Keratinocyte (primary cell): ENCODE measurements at regions not wholly inside any gene's neighbourhood (a gene's known extent, or its start where the extent isn't known, plus 50 kb on each side); places are given as distances from the start of the nearest gene placed in this dataset.

ENCODE experiments used
- DNase-seq: peaks from one replicate; pipeline ENCODE4 v3.0.0-alpha.2; 2011; ENCODE audit warnings: low read depth, missing footprints, low spot score
- FAIRE-seq: peaks from 2 replicates; lab custom pipeline; 2011; peaks lifted over from hg19 to GRCh38; lab: Jason Lieb, UNC
- H2AFZ ChIP-seq: 2 replicates; pipeline ENCODE4 v1.6.0; 2012; ENCODE audit warnings: low read length, control low read depth, inconsistent platforms; ENCODE audit not compliant: control insufficient read depth
- H3K27ac ChIP-seq: 2 replicates; pipeline ENCODE4 v1.5.1; 2011; ENCODE audit warnings: low read length; ENCODE audit not compliant: control insufficient read depth, insufficient read depth
- H3K27me3 ChIP-seq: 3 replicates; pipeline ENCODE4 v1.6.0; 2011; ENCODE audit warnings: low read length; ENCODE audit not compliant: control insufficient read depth, insufficient read depth; ENCODE audit errors: extremely low read depth
- H3K36me3 ChIP-seq, 2 experiments: 2 replicates in 1 of 2; 3 replicates in 1 of 2; pipeline ENCODE4 v1.5.1; 2011; ENCODE audit warnings: low read length in 2 of 2, mild to moderate bottlenecking in 1 of 2; ENCODE audit not compliant: control insufficient read depth in 2 of 2, insufficient read depth in 2 of 2; ENCODE audit errors: extremely low read depth in 1 of 2
- H3K4me1 ChIP-seq: 3 replicates; pipeline ENCODE4 v1.5.1; 2011; ENCODE audit warnings: low read length; ENCODE audit not compliant: control insufficient read depth, insufficient read depth; ENCODE audit errors: extremely low read depth
- H3K4me2 ChIP-seq: 3 replicates; pipeline ENCODE4 v1.6.0; 2011; ENCODE audit warnings: low read depth, low read length; ENCODE audit not compliant: control insufficient read depth, insufficient read depth; ENCODE audit errors: extremely low read depth
- H3K4me3 ChIP-seq, 3 experiments: fragments of 200-600 bp in 1 of 3; sonication (generic) in 1 of 3; 2 replicates in 2 of 3; 3 replicates in 1 of 3; pipeline ENCODE4 v1.5.1; 2011 to 2016; ENCODE audit warnings: low read length in 3 of 3, mild to moderate bottlenecking in 3 of 3, control low read depth in 2 of 3, inconsistent platforms in 1 of 3, low read depth in 1 of 3, mixed read lengths in 1 of 3, mixed run types in 1 of 3, moderate library complexity in 1 of 3; ENCODE audit not compliant: control insufficient read depth in 2 of 3, insufficient read depth in 2 of 3; ENCODE audit errors: extremely low read depth in 1 of 3
- H3K79me2 ChIP-seq: 2 replicates; pipeline ENCODE4 v1.6.0; 2012; ENCODE audit warnings: low read length; ENCODE audit not compliant: control insufficient read depth, insufficient read depth
- H3K9ac ChIP-seq: 3 replicates; pipeline ENCODE4 v1.6.0; 2011; ENCODE audit warnings: low read length; ENCODE audit not compliant: control insufficient read depth, insufficient read depth; ENCODE audit errors: extremely low read depth
- H3K9me1 ChIP-seq: 3 replicates; pipeline ENCODE4 v1.6.0; 2011; ENCODE audit warnings: low read length; ENCODE audit not compliant: control insufficient read depth, insufficient read depth; ENCODE audit errors: extremely low read depth
- H3K9me3 ChIP-seq: 2 replicates; pipeline ENCODE4 v1.5.1; 2012; ENCODE audit warnings: low read depth, low read length; ENCODE audit not compliant: control insufficient read depth
- H4K20me1 ChIP-seq: 3 replicates; pipeline ENCODE4 v1.6.0; 2011; ENCODE audit warnings: low read length; ENCODE audit not compliant: control insufficient read depth, insufficient read depth; ENCODE audit errors: extremely low read depth
- EZH2 ChIP-seq: IDR thresholded peaks from one replicate; pipeline ENCODE4 v1.6.1; 2012; ENCODE audit warnings: inconsistent platforms, mild to moderate bottlenecking, low read length, moderate library complexity
- dilution Hi-C: fragments of 300-500 bp; cut with MboI; formaldehyde crosslinking; loops from one replicate; pipeline ENCODE4 v1.7.0; 2020; ENCODE audit warnings: low sequenced_read_pairs; ENCODE audit not compliant: extremely low pct_ligation_motif_present
- TF ChIP-seq, protein P1 (sequence below), 3 experiments: IDR thresholded peaks in 1 of 3; conservative IDR thresholded peaks in 1 of 3; optimal IDR thresholded peaks in 1 of 3; 2 replicates in 2 of 3; 3 replicates in 1 of 3; pipeline versions ENCODE3 to v1.5.1; 2011; ENCODE audit warnings: low read length in 3 of 3, mild to moderate bottlenecking in 3 of 3, moderate library complexity in 2 of 3, control low read depth in 1 of 3, inconsistent platforms in 1 of 3; ENCODE audit not compliant: insufficient read depth in 2 of 3; ENCODE audit errors: extremely low read depth in 1 of 3

DNA sequence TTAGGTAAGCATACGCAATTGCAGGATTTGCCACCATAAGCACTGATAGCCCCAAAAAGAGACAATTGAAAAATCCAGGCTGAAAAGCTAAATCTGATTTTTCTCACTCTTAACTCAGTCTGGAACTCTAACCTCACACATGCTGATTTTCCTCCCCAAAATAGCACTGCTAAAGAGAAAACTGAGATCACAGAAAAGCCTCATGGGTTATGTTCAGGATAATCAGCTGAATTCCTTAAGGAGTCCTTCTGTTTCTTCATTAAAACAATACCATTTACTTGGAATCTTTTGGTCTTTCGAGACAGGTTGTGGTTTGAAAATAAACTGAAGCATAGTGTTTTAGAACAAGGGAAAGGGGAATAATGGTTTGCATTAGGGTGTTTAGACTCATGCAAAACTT lies 144.3 kb upstream of the LRRN1 start:
- Histone ChIP-seq H3K4me1 (no peaks in the 10 kb centered on the region), H4K20me1 (no peaks in the 10 kb centered on the region), H3K27me3 (no peaks in the 10 kb centered on the region), H3K36me3 (no peaks in the 10 kb centered on the region), H2AFZ (no peak overlapping the region), H3K9ac (no peak overlapping the region), H3K9me1 (no peaks in the 10 kb centered on the region), H3K9me3 (no peaks in the 10 kb centered on the region), H3K4me2 (no peak overlapping the region), H3K4me3 (no peak overlapping the region), H3K27ac (no peak overlapping the region), H3K79me2 (no peaks in the 10 kb centered on the region)
- FAIRE-seq (no peak), DNase-seq (no peak)
- dilution Hi-C loops = no loop called here
- TF ChIP-seq, protein P1, sequence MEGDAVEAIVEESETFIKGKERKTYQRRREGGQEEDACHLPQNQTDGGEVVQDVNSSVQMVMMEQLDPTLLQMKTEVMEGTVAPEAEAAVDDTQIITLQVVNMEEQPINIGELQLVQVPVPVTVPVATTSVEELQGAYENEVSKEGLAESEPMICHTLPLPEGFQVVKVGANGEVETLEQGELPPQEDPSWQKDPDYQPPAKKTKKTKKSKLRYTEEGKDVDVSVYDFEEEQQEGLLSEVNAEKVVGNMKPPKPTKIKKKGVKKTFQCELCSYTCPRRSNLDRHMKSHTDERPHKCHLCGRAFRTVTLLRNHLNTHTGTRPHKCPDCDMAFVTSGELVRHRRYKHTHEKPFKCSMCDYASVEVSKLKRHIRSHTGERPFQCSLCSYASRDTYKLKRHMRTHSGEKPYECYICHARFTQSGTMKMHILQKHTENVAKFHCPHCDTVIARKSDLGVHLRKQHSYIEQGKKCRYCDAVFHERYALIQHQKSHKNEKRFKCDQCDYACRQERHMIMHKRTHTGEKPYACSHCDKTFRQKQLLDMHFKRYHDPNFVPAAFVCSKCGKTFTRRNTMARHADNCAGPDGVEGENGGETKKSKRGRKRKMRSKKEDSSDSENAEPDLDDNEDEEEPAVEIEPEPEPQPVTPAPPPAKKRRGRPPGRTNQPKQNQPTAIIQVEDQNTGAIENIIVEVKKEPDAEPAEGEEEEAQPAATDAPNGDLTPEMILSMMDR (optimal IDR thresholded peaks at IDR 0.05 in 1 of 3, IDR thresholded peaks at IDR 0.05 in 1 of 3, conservative IDR thresholded peaks at IDR 0.05 in 1 of 3; ENCODE audit: extremely low read depth in 1 of 3, insufficient read depth in 2 of 3, low read length in 3 of 3) = no peak
- TF ChIP-seq EZH2 = no peak

GRCh38 chr3:3648988-3649679 lies 150.1 kb upstream of the LRRN1 start:
- H3K9me1 ChIP-seq = no peaks in the 10 kb centered on the region
- no peaks in the 10 kb centered on the region for H4K20me1 ChIP-seq
- H3K4me2 ChIP-seq = no peak overlapping the region
- TF ChIP-seq, protein P1 (optimal IDR thresholded peaks at IDR 0.05 in 1 of 3, IDR thresholded peaks at IDR 0.05 in 1 of 3, conservative IDR thresholded peaks at IDR 0.05 in 1 of 3; ENCODE audit: extremely low read depth in 1 of 3, insufficient read depth in 2 of 3, low read length in 3 of 3) = no peak
- TF ChIP-seq EZH2 = no peak
- H3K9me3 ChIP-seq = no peaks in the 10 kb centered on the region
- no peak overlapping the region for H2AFZ ChIP-seq
- H3K79me2 ChIP-seq = no peaks in the 10 kb centered on the region
- no peak overlapping the region for H3K27ac ChIP-seq
- no peaks in the 10 kb centered on the region for H3K27me3 ChIP-seq
- H3K9ac ChIP-seq = no peak overlapping the region
- FAIRE-seq = no peak
- no peaks in the 10 kb centered on the region for H3K4me1 ChIP-seq
- DNase-seq = no peak
- H3K36me3 ChIP-seq = no peaks in the 10 kb centered on the region
- no peak overlapping the region for H3K4me3 ChIP-seq
- dilution Hi-C loops = no loop called here
